ENCODE measurements at regions not wholly inside any gene's neighbourhood (a gene's known extent, or its start where the extent isn't known, plus 50 kb on each side); places are given as distances from the start of the nearest gene placed in this dataset.
"Not testable (repeated sequence)": the region's sequence is repeated elsewhere in the genome, so short reads cannot be mapped to it uniquely, and the experiment has no call there.

DNA sequence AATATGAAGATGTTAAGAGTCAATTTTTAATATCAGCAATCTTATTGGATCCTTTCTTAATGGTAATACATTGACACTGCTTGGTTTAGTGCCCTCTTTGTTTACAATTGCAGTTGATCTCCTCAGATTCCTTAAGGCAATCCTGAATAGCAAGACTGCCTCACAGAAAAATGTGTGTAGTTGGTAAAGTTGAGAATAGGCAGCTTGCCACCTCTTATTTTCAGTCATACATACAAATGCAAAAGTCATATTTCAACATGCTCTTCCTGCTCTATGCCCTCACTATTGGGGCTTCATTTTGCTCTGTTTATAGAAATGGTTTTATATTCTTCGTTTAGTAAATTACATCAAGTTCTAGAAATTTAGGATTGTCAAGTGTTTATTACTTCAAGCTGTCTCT lies 661.1 kb upstream of the ANKRD30A start:
- WGBS, 2 donors = 70 to 73% methylated on average over 1 of the region's 1 CpG
- TF ChIP-seq, protein P1, sequence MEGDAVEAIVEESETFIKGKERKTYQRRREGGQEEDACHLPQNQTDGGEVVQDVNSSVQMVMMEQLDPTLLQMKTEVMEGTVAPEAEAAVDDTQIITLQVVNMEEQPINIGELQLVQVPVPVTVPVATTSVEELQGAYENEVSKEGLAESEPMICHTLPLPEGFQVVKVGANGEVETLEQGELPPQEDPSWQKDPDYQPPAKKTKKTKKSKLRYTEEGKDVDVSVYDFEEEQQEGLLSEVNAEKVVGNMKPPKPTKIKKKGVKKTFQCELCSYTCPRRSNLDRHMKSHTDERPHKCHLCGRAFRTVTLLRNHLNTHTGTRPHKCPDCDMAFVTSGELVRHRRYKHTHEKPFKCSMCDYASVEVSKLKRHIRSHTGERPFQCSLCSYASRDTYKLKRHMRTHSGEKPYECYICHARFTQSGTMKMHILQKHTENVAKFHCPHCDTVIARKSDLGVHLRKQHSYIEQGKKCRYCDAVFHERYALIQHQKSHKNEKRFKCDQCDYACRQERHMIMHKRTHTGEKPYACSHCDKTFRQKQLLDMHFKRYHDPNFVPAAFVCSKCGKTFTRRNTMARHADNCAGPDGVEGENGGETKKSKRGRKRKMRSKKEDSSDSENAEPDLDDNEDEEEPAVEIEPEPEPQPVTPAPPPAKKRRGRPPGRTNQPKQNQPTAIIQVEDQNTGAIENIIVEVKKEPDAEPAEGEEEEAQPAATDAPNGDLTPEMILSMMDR (IDR thresholded peaks at IDR 0.05) = no peak
- H3K27me3 ChIP-seq = no peaks in the 10 kb centered on the region
- H3K9me3 ChIP-seq = no peaks in the 10 kb centered on the region
- no peaks in the 10 kb centered on the region for H3K36me3 ChIP-seq
- H3K4me3 ChIP-seq = no peak overlapping the region
- DNase-seq = no peak
- ATAC-seq = no peak
- no peak overlapping the region for H3K27ac ChIP-seq
- peaks cover 0 to 5% (median 0%) of the 10 kb centered on the region in 9 donors for H3K4me1 ChIP-seq
- intact Hi-C loops (cut with DNase I) = no loop called here

- intact Hi-C loops (cut with DNase I) = no loop called here
- H3K4me1 ChIP-seq = peaks cover 0 to 5% (median 0%) of the 10 kb centered on the region in 9 donors
- TF ChIP-seq, protein P1 (IDR thresholded peaks at IDR 0.05) = no peak
- H3K27ac ChIP-seq = no peak overlapping the region
- 52 to 54% methylated on average over 2 of the region's 2 CpGs for WGBS, 2 donors
- peaks cover 0 to 8% (median 6%) of the 10 kb centered on the region in 11 donors for H3K9me3 ChIP-seq
- DNase-seq (no peak), ATAC-seq (peak in 5 of 8 donors; percentile 58 to 84 (median 78))
- H3K36me3 ChIP-seq = no peaks in the 10 kb centered on the region
- no peak overlapping the region for H3K4me3 ChIP-seq
- no peaks in the 10 kb centered on the region for H3K27me3 ChIP-seq
Observed at GRCh38 chr10:36463390-36463789, 662.0 kb upstream of the ANKRD30A start.

DNA sequence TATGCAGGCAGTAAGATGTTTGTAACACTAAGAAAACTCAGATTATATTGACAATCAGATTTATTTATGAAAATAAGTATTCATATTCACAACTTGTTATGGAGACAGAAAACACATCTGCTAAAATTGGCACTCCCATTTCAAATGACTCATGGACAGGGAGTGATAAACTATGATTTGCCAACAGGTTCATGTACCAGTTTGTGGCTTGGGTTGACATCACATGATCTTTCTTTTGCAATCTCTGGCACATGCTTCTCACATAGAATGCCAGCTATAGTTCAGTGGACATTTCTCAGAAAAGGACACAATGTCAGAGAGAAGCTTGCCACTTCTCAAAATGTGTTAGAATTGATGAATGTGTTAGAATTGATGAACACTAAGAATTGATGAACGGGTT lies 663.2 kb upstream of the ANKRD30A start:
- ATAC-seq (peak in 2 of 8 donors; percentile 29 to 80), DNase-seq (no peak)
- peaks cover 0 to 5% (median 0%) of the 10 kb centered on the region in 9 donors for H3K4me1 ChIP-seq
- H3K27ac ChIP-seq = peak overlapping the region in 1 of 10 donors; percentile 11
- H3K27me3 ChIP-seq = no peaks in the 10 kb centered on the region
- intact Hi-C loops (cut with DNase I) = no loop called here
- TF ChIP-seq, protein P1 (IDR thresholded peaks at IDR 0.05) = no peak
- peaks cover 0 to 19% (median 6%) of the 10 kb centered on the region in 11 donors for H3K9me3 ChIP-seq
- 91 to 100% methylated on average over 1 of the region's 1 CpG for WGBS, 2 donors
- H3K4me3 ChIP-seq = no peak overlapping the region
- H3K36me3 ChIP-seq = no peaks in the 10 kb centered on the region

DNA sequence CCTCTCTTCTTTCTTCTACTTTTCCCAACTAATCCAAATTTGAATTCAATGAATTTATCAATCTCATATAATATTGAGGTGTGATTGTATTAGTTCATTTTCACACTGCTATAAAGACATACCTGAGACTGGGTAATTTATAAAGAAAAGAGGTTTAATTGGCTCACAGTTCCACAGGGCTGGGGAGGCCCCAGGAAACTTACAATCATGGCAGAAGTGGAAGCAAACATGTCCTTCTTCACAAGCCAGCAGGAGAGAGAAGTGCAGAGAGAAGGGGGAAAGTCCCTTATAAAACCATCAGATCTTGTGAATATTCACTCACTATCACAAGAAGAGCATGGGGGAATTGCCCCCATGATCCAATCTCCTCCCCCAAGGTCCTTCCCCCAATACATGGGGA lies 667.0 kb upstream of the ANKRD30A start:
- ATAC-seq = not testable (repeated sequence)

GRCh38 chr10:36457751-36458150 lies 667.6 kb upstream of the ANKRD30A start:
- Histone ChIP-seq H3K9me3 (peaks cover 0 to 19% (median 6%) of the 10 kb centered on the region in 11 donors), H3K36me3 (no peaks in the 10 kb centered on the region), H3K27ac (no peak overlapping the region), H3K27me3 (no peaks in the 10 kb centered on the region), H3K4me1 (peaks cover 0 to 5% (median 0%) of the 10 kb centered on the region in 9 donors), H3K4me3 (no peak overlapping the region)
- DNase-seq (no peak), ATAC-seq (no peak)
- 48 to 89% methylated on average over 1 of the region's 1 CpG for WGBS, 2 donors
- TF ChIP-seq, protein P1 (IDR thresholded peaks at IDR 0.05) = no peak
- intact Hi-C loops (cut with DNase I) = no loop called here

More for the DNA sequence above, 667.0 kb upstream of the ANKRD30A start:
- H3K27ac ChIP-seq; H3K36me3 ChIP-seq; DNase-seq; H3K27me3 ChIP-seq; H3K4me1 ChIP-seq; H3K4me3 ChIP-seq; intact Hi-C loops (cut with DNase I): not testable (repeated sequence)
- peaks cover 0 to 19% (median 6%) of the 10 kb centered on the region in 11 donors for H3K9me3 ChIP-seq

Measured in heart right ventricle (tissue), 16 donors.